ENCODE measurements at regions not wholly inside any gene's neighbourhood (a gene's known extent, or its start where the extent isn't known, plus 50 kb on each side); places are given as distances from the start of the nearest gene placed in this dataset.
"Not testable (repeated sequence)": the region's sequence is repeated elsewhere in the genome, so short reads cannot be mapped to it uniquely, and the experiment has no call there.

DNA sequence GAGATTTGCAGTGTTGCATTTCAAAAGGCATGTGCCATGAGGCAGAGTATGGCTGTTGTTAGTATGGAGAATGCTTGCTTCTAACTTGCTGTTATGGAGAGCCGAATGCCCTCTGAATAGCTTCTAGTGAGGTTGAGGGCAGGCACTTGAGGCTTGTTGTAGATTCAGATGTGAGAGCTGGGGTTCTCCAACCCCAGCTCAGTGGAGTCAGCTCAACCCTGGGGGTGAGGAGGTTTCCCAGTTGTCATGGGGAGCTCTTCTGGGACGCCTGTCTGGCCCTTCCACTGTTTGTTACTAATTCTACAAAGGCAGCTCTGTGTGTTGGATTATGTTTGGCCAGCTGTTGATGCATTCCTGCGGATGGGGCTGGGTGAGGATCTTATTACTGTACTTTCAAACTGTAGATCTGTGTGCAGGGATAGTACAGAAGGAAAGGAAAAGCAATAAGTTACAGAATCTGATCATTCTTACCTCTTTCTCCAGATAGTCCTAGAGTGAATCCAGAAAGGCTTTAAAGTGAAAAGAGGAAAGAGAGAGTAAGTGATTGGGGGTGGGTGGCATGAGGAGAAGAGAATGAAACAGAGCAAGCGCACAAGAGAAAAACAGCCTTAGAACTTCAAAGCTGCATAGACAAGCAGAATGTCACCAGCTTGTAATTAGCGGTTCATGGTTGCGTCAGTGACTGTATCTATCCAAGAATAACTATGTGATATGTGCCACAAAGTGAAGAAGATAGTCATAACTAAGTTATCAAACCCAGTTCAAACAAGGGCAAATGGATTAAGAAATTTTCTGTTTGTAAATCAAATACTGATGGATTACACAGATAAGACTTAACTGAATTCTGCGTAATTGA lies 148.7 kb downstream of the PRL start:
- ATAC-seq (no peak), DNase-seq (no peak)
- peaks cover 1% of the 10 kb centered on the region for H3K36me3 Mint-ChIP-seq (ENCODE audit: low read depth)
- no peaks in the 10 kb centered on the region for H3K9me3 Mint-ChIP-seq (ENCODE audit: insufficient read depth)
- peak overlapping the region; percentile 71 for H3K4me3 Mint-ChIP-seq
- CTCF ChIA-PET: interaction anchor here (0.6 kb wide), 1 partner anchor 59 kb away, joined by 3 read pairs; no protein-coding TSS in a partner anchor
- peaks cover 32% of the 10 kb centered on the region for H3K4me1 Mint-ChIP-seq (ENCODE audit: low read depth)
- POLR2A ChIA-PET: interaction anchor here (1.0 kb wide), 1 partner anchor 120 kb away, joined by 3 read pairs; no protein-coding TSS in a partner anchor
- H3K27me3 Mint-ChIP-seq (ENCODE audit: low read depth): peaks cover 51% of the 10 kb centered on the region
- no peak overlapping the region for H3K27ac Mint-ChIP-seq

DNA sequence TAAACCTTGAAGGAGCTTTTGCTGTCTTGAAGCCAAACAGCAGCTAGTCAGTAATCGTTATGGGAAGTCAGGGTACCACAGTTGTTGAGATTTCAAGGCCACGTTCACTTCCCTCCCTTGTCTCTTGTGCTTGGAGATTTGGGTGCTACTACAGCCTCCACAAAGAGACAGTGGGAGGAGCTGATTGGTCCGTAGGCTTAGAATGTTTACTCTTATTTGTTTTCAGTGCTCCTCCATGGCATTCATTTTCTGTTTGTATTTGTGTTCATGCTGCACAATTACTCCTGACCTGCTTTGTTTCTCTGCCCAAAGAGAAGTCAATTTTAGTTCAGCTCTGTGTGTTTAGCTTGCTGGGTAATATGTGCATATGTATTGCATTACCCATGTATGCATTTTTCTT lies 147.7 kb downstream of the PRL start:
- H3K4me1 Mint-ChIP-seq (ENCODE audit: low read depth): peaks cover 32% of the 10 kb centered on the region
- CTCF ChIA-PET: interaction anchor here (0.6 kb wide), 1 partner anchor 58 kb away, joined by 3 read pairs; no protein-coding TSS in a partner anchor
- no peak overlapping the region for H3K4me3 Mint-ChIP-seq
- DNase-seq (no peak), ATAC-seq (no peak)
- peaks cover 51% of the 10 kb centered on the region for H3K27me3 Mint-ChIP-seq (ENCODE audit: low read depth)
- POLR2A ChIA-PET: interaction anchor here (1.0 kb wide), 1 partner anchor 121 kb away, joined by 3 read pairs; no protein-coding TSS in a partner anchor
- peaks cover 1% of the 10 kb centered on the region for H3K36me3 Mint-ChIP-seq (ENCODE audit: low read depth)
- no peaks in the 10 kb centered on the region for H3K9me3 Mint-ChIP-seq (ENCODE audit: insufficient read depth)
- H3K27ac Mint-ChIP-seq: no peak overlapping the region

DNA sequence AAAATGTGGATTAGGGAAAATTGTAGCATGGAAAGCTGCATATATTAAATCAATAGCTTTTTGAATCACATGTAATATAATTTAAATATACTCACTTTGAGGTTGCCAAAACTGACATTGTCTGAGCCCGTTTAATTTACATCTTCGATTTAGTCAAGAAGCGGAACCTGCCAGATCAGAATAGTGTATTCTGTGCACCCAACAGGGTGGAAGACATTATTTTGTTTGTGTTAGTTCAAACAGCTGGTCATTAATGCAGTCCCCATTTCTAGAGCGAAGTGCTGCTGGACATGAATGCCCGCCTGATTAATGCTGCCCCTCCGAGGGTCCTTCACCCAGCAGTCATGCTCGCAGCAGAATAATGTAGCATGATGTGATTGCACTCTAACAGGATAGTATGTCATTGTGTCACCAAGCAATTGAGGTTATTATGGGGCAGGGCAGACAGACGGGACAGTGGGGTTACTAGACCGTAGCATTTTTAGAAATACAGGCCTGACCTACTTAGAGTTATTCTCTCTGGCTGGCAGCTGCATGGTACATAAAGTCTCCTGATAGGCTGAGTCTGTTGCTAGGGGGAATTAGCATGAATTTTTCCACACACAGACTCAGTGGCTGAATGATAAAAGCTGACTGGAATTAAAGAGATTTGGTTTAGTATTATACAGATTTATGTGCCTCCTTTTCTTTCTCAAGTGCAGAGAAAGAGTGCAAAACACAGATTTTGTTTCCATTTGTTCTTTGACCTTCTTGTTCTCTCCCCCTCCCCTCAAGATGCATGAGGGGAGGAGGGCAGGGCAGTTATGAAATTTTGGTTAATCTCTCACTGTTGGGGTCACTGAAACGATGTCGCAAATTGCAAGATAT lies 147.1 kb downstream of the PRL start:
- Mint-ChIP-seq H3K27me3 (ENCODE audit: low read depth) (peaks cover 49% of the 10 kb centered on the region), H3K27ac (no peak overlapping the region), H3K9me3 (ENCODE audit: insufficient read depth) (no peaks in the 10 kb centered on the region), H3K4me1 (ENCODE audit: low read depth) (peaks cover 32% of the 10 kb centered on the region), H3K4me3 (no peak overlapping the region), H3K36me3 (ENCODE audit: low read depth) (peaks cover 1% of the 10 kb centered on the region)
- no peak for DNase-seq
- ChIA-PET CTCF (no interaction called here), POLR2A (no interaction called here)
- ATAC-seq: no peak

GRCh38 chr6:22150368-22151035 lies 146.3 kb downstream of the PRL start:
- Mint-ChIP-seq H3K36me3 (ENCODE audit: low read depth) (peaks cover 1% of the 10 kb centered on the region), H3K27ac (no peak overlapping the region), H3K4me1 (ENCODE audit: low read depth) (peaks cover 32% of the 10 kb centered on the region), H3K4me3 (no peak overlapping the region), H3K27me3 (ENCODE audit: low read depth) (peaks cover 43% of the 10 kb centered on the region), H3K9me3 (ENCODE audit: insufficient read depth) (no peaks in the 10 kb centered on the region)
- ChIA-PET CTCF (no interaction called here), POLR2A (no interaction called here)
- DNase-seq (no peak), ATAC-seq (no peak)

GRCh38 chr6:22151892-22152291 lies 144.9 kb downstream of the PRL start:
- Mint-ChIP-seq H3K4me1 (ENCODE audit: low read depth) (peaks cover 23% of the 10 kb centered on the region), H3K36me3 (ENCODE audit: low read depth) (no peaks in the 10 kb centered on the region), H3K9me3 (ENCODE audit: insufficient read depth) (no peaks in the 10 kb centered on the region), H3K4me3 (no peak overlapping the region), H3K27ac (no peak overlapping the region), H3K27me3 (ENCODE audit: low read depth) (peaks cover 32% of the 10 kb centered on the region)
- no peak for DNase-seq
- CTCF ChIA-PET: no interaction called here
- ATAC-seq: no peak
- POLR2A ChIA-PET: no interaction called here

- no peak for DNase-seq
- H3K27me3 Mint-ChIP-seq (ENCODE audit: low read depth): peaks cover 24% of the 10 kb centered on the region
- H3K36me3 Mint-ChIP-seq (ENCODE audit: low read depth): no peaks in the 10 kb centered on the region
- H3K27ac Mint-ChIP-seq: no peak overlapping the region
- H3K4me3 Mint-ChIP-seq: no peak overlapping the region
- POLR2A ChIA-PET: no interaction called here
- H3K9me3 Mint-ChIP-seq (ENCODE audit: insufficient read depth): no peaks in the 10 kb centered on the region
- CTCF ChIA-PET: no interaction called here
- peaks cover 14% of the 10 kb centered on the region for H3K4me1 Mint-ChIP-seq (ENCODE audit: low read depth)
- no peak for ATAC-seq
Observed at GRCh38 chr6:22152841-22153240, 144.0 kb downstream of the PRL start.

- Mint-ChIP-seq H3K4me1 (ENCODE audit: low read depth) (peaks cover 7% of the 10 kb centered on the region), H3K9me3 (ENCODE audit: insufficient read depth) (no peaks in the 10 kb centered on the region), H3K27me3 (ENCODE audit: low read depth) (peaks cover 17% of the 10 kb centered on the region), H3K36me3 (ENCODE audit: low read depth) (no peaks in the 10 kb centered on the region), H3K4me3 (no peak overlapping the region), H3K27ac (no peak overlapping the region)
- ChIA-PET POLR2A (no interaction called here), CTCF (no interaction called here)
- ATAC-seq (no peak), DNase-seq (no peak)
Observed at GRCh38 chr6:22153384-22154158, 143.3 kb downstream of the PRL start.

DNA sequence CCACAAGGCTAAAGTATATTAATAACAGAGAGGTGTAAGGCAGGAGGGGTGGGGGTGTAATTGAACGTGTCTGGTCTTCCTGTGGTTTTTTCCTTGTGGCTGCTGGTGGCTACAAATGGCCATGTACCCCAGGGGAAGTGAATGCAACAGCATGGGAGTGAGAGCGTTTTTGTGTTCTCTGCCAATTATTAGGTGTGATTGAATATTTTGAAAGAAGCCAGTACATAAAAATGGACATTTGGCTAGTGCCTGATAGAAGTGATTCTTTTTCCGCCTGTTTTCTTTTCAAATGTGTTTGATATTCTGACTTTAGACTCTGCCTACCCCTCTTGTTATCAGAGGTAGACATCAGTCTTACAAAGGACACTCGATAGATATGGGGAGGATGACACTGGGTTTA lies 141.3 kb downstream of the PRL start:
- POLR2A ChIA-PET: no interaction called here

GRCh38 chr6:22157233-22157632 lies 139.6 kb downstream of the PRL start:
- no peaks in the 10 kb centered on the region for H3K4me1 Mint-ChIP-seq (ENCODE audit: low read depth)
- no peaks in the 10 kb centered on the region for H3K9me3 Mint-ChIP-seq (ENCODE audit: insufficient read depth)
- ATAC-seq (no peak), DNase-seq (no peak)
- H3K27me3 Mint-ChIP-seq (ENCODE audit: low read depth): no peaks in the 10 kb centered on the region
- H3K36me3 Mint-ChIP-seq (ENCODE audit: low read depth): no peaks in the 10 kb centered on the region
- ChIA-PET CTCF (interaction anchor here (1.1 to 1.3 kb wide), 2 partner anchors 10 to 14 kb away, joined by 3 to 5 read pairs; no protein-coding TSS in a partner anchor), POLR2A (no interaction called here)
- no peak overlapping the region for H3K27ac Mint-ChIP-seq
- no peak overlapping the region for H3K4me3 Mint-ChIP-seq

More for the DNA sequence above, 141.3 kb downstream of the PRL start:
- H3K27ac Mint-ChIP-seq: no peak overlapping the region
- CTCF ChIA-PET: no interaction called here
- H3K4me3 Mint-ChIP-seq: no peak overlapping the region
- no peak for ATAC-seq
- peaks cover 2% of the 10 kb centered on the region for H3K27me3 Mint-ChIP-seq (ENCODE audit: low read depth)
- no peaks in the 10 kb centered on the region for H3K36me3 Mint-ChIP-seq (ENCODE audit: low read depth)
- DNase-seq: no peak
- no peaks in the 10 kb centered on the region for H3K9me3 Mint-ChIP-seq (ENCODE audit: insufficient read depth)
- H3K4me1 Mint-ChIP-seq (ENCODE audit: low read depth): no peaks in the 10 kb centered on the region

DNA sequence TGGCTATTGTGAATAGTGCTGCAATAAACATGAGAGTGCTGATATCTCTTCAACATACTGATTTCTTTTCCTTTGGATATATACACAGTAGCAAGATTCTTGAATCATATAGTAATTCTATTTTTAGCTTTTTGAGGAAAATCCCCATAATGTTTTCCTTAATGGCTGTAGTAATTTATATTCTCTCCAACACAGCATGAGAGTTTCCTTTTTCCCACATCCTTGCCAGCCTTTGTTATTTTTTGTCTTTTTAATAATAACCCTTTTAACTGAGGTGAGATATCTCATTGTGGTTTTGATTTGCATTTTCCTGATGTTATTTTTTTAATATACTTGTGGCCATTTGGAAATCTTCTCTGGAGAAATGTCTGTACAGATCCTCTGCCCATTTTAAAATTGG lies 132.6 kb downstream of the PRL start:
- Mint-ChIP-seq H3K36me3 (ENCODE audit: low read depth) (no peaks in the 10 kb centered on the region), H3K4me3 (no peak overlapping the region), H3K4me1 (ENCODE audit: low read depth) (no peaks in the 10 kb centered on the region), H3K27ac (no peak overlapping the region), H3K9me3 (ENCODE audit: insufficient read depth) (no peaks in the 10 kb centered on the region), H3K27me3 (ENCODE audit: low read depth) (no peaks in the 10 kb centered on the region)
- CTCF ChIA-PET: no interaction called here
- ATAC-seq (no peak), DNase-seq (no peak)
- POLR2A ChIA-PET: no interaction called here

DNA sequence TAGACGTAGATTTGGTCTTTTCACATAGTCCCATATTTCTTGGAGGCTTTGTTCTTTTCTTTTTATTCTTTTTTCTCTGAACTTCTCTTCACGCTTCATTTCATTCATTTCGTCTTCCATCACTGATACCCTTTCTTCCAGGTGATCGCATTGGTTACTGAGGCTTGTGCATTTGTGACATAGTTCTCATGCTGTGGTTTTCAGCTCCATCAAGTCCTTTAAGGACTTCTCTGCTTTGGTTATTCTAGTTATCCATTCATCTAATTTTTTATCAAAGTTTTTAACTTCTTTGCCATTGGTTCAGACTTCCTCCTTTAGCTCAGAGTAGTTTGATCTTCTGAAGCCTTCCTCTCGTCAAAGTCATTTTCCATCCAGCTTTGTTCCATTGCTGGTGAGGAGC lies 125.8 kb downstream of the PRL start:
- H3K9me3 Mint-ChIP-seq (ENCODE audit: insufficient read depth): peaks cover 16% of the 10 kb centered on the region
- H3K4me1 Mint-ChIP-seq (ENCODE audit: low read depth); H3K27ac Mint-ChIP-seq; DNase-seq; H3K27me3 Mint-ChIP-seq (ENCODE audit: low read depth); POLR2A ChIA-PET; ATAC-seq; H3K4me3 Mint-ChIP-seq; H3K36me3 Mint-ChIP-seq (ENCODE audit: low read depth); CTCF ChIA-PET: not testable (repeated sequence)

All from activated CD8-positive, alpha-beta T cell treated with anti-CD3 and anti-CD28 coated beads, Interleukin-2, amount 10 ng/mL, durations not matched to agents 7 days and 5 days (primary cell).